ENCODE measurements at regions not wholly inside any gene's neighbourhood (a gene's known extent, or its start where the extent isn't known, plus 50 kb on each side); places are given as distances from the start of the nearest gene placed in this dataset.
A peak's percentile ranks its signal among the peaks of the same experiment; 100 is the strongest.

GRCh38 chr7:25950488-25951413 lies 201.2 kb upstream of the NFE2L3 start:
- peak; percentile 82 for DNase-seq (ENCODE audit: low read depth)

GRCh38 chr7:25951414-25952260 lies 200.4 kb upstream of the NFE2L3 start:
- no peak for DNase-seq (ENCODE audit: low read depth)

- DNase-seq (ENCODE audit: low read depth), result no peak
Observed at GRCh38 chr7:25952261-25953057, 199.5 kb upstream of the NFE2L3 start.

GRCh38 chr7:25953859-25954258 lies 198.1 kb upstream of the NFE2L3 start:
- no peak for DNase-seq (ENCODE audit: low read depth)

- no peak for DNase-seq (ENCODE audit: low read depth)
Observed at GRCh38 chr7:25954395-25954794, 197.6 kb upstream of the NFE2L3 start.

GRCh38 chr7:25959168-25959734 lies 192.7 kb upstream of the NFE2L3 start:
- DNase-seq (ENCODE audit: low read depth), result no peak

- DNase-seq (ENCODE audit: low read depth), result no peak
Observed at GRCh38 chr7:25963733-25964132, 188.3 kb upstream of the NFE2L3 start.

GRCh38 chr7:25964483-25964991 lies 187.5 kb upstream of the NFE2L3 start:
- no peak for DNase-seq (ENCODE audit: low read depth)

GRCh38 chr7:25965405-25966123 lies 186.4 kb upstream of the NFE2L3 start:
- DNase-seq (ENCODE audit: low read depth), result no peak

GRCh38 chr7:25966469-25966868 lies 185.5 kb upstream of the NFE2L3 start:
- DNase-seq (ENCODE audit: low read depth), result no peak

- DNase-seq (ENCODE audit: low read depth), result no peak
Observed at GRCh38 chr7:25967278-25968204, 184.5 kb upstream of the NFE2L3 start.

GRCh38 chr7:25968205-25968993 lies 183.6 kb upstream of the NFE2L3 start:
- DNase-seq (ENCODE audit: low read depth), result no peak

GRCh38 chr7:25970356-25970755 lies 181.6 kb upstream of the NFE2L3 start:
- no peak for DNase-seq (ENCODE audit: low read depth)

- no peak for DNase-seq (ENCODE audit: low read depth)
Observed at GRCh38 chr7:25970911-25971310, 181.1 kb upstream of the NFE2L3 start.

GRCh38 chr7:25976630-25977029 lies 175.4 kb upstream of the NFE2L3 start:
- DNase-seq (ENCODE audit: low read depth), result no peak

- no peak for DNase-seq (ENCODE audit: low read depth)
Observed at GRCh38 chr7:25978466-25978865, 173.5 kb upstream of the NFE2L3 start.

GRCh38 chr7:25979605-25980004 lies 172.4 kb upstream of the NFE2L3 start:
- no peak for DNase-seq (ENCODE audit: low read depth)

GRCh38 chr7:25982684-25983083 lies 169.3 kb upstream of the NFE2L3 start:
- no peak for DNase-seq (ENCODE audit: low read depth)

GRCh38 chr7:25985196-25985595 lies 166.8 kb upstream of the NFE2L3 start:
- DNase-seq (ENCODE audit: low read depth), result no peak

All from activated T-helper 1 cell treated with Interleukin-2 at 50 U/mL for 16 hours (primary cell).